ENCODE measurements at regions not wholly inside any gene's neighbourhood (a gene's known extent, or its start where the extent isn't known, plus 50 kb on each side); places are given as distances from the start of the nearest gene placed in this dataset.

- H3K4me3 Mint-ChIP-seq: no peak overlapping the region
- H3K27me3 Mint-ChIP-seq: no peaks in the 10 kb centered on the region
- Histone ChIP-seq H3K9ac (ENCODE audit: low read length) (no peak overlapping the region), H3K4me1 (ENCODE audit: control insufficient read depth in 2 of 2, insufficient read depth in 2 of 2, low read length in 2 of 2) (no peaks in the 10 kb centered on the region), H4K20me1 (ENCODE audit: control insufficient read depth, insufficient read depth, low read length, poor library complexity, severe bottlenecking) (no peaks in the 10 kb centered on the region), H3K79me2 (ENCODE audit: control insufficient read depth, insufficient read depth, low read length) (no peaks in the 10 kb centered on the region), H3K9me3 (ENCODE audit: control extremely low read depth in 1 of 3, control insufficient read depth in 2 of 3, insufficient read depth in 1 of 3, low read length in 2 of 3) (peaks cover 0 to 28% (median 19%) of the 10 kb centered on the region in 3 donors), H2AFZ (ENCODE audit: insufficient read depth, low read depth, low read length, poor library complexity, severe bottlenecking) (no peak overlapping the region), H3K27ac (ENCODE audit: low read length in 2 of 2) (no peak overlapping the region), H3K27me3 (replicated peaks in 1 of 4; ENCODE audit: control extremely low read depth in 1 of 4, control insufficient read depth in 3 of 4, insufficient read depth in 4 of 4, low read length in 3 of 4) (no peaks in the 10 kb centered on the region), H3K4me2 (replicated peaks; ENCODE audit: low read depth, low read length, poor library complexity, severe bottlenecking) (no peak overlapping the region), H3K36me3 (replicated peaks in 1 of 2; ENCODE audit: control extremely low read depth in 1 of 2, control insufficient read depth in 1 of 2, extremely low read depth in 1 of 2, insufficient read depth in 2 of 2, low read length in 1 of 2) (no peaks in the 10 kb centered on the region), H3K4me3 (ENCODE audit: control extremely low read depth in 1 of 5, extremely low read depth in 1 of 5, insufficient read depth in 1 of 5, low read depth in 2 of 5, low read length in 4 of 5) (no peak overlapping the region)
- CTCF ChIA-PET: no interaction called here
- H3K27ac Mint-ChIP-seq: no peak overlapping the region
- POLR2A ChIA-PET: no interaction called here
- intact Hi-C loops (cut with micrococcal nuclease): no loop called here
- no peaks in the 10 kb centered on the region for H3K4me1 Mint-ChIP-seq
- no peak for TF ChIP-seq CTCF (IDR thresholded peaks at IDR 0.05)
- no peak for TF ChIP-seq EZH2 (IDR thresholded peaks at IDR 0.05; ENCODE audit: borderline replicate concordance, insufficient read depth, low read depth, low read length, poor library complexity, severe bottlenecking)
- H3K9me3 Mint-ChIP-seq (ENCODE audit: insufficient read depth): peaks cover 20% of the 10 kb centered on the region
- ATAC-seq (ENCODE audit: low read depth) (no peak), DNase-seq (no peak)
- 88% methylated on average over 2 of the region's 4 CpGs for WGBS (ENCODE audit: insufficient coverage)
These were observed 413.0 kb upstream of the LARGE1 start for GRCh38 chr22:34333285-34333684.

GRCh38 chr22:34334893-34335292 is 414.6 kb upstream of the LARGE1 start:
- H2AFZ ChIP-seq (ENCODE audit: insufficient read depth, low read depth, low read length, poor library complexity, severe bottlenecking): no peak overlapping the region
- Mint-ChIP-seq H3K27me3 (no peaks in the 10 kb centered on the region), H3K4me1 (no peaks in the 10 kb centered on the region), H3K27ac (no peak overlapping the region), H3K4me3 (no peak overlapping the region), H3K9me3 (ENCODE audit: insufficient read depth) (peaks cover 20% of the 10 kb centered on the region)
- no peaks in the 10 kb centered on the region for H3K4me1 ChIP-seq (ENCODE audit: control insufficient read depth in 2 of 2, insufficient read depth in 2 of 2, low read length in 2 of 2)
- CTCF ChIA-PET: interaction anchor here (1.4 kb wide), 1 partner anchor 9 kb away, joined by 3 read pairs; no protein-coding TSS in a partner anchor
- intact Hi-C loops (cut with micrococcal nuclease): no loop called here
- no peak overlapping the region for H3K9ac ChIP-seq (ENCODE audit: low read length)
- H3K27ac ChIP-seq (ENCODE audit: low read length in 2 of 2): no peak overlapping the region
- TF ChIP-seq CTCF (IDR thresholded peaks at IDR 0.05) (no peak), EZH2 (IDR thresholded peaks at IDR 0.05; ENCODE audit: borderline replicate concordance, insufficient read depth, low read depth, low read length, poor library complexity, severe bottlenecking) (no peak)
- no peaks in the 10 kb centered on the region for H3K36me3 ChIP-seq (replicated peaks in 1 of 2; ENCODE audit: control extremely low read depth in 1 of 2, control insufficient read depth in 1 of 2, extremely low read depth in 1 of 2, insufficient read depth in 2 of 2, low read length in 1 of 2)
- H3K4me2 ChIP-seq (replicated peaks; ENCODE audit: low read depth, low read length, poor library complexity, severe bottlenecking): no peak overlapping the region
- H3K9me3 ChIP-seq (ENCODE audit: control extremely low read depth in 1 of 3, control insufficient read depth in 2 of 3, insufficient read depth in 1 of 3, low read length in 2 of 3): peaks cover 0 to 28% (median 19%) of the 10 kb centered on the region in 3 donors
- POLR2A ChIA-PET: no interaction called here
- H3K27me3 ChIP-seq (replicated peaks in 1 of 4; ENCODE audit: control extremely low read depth in 1 of 4, control insufficient read depth in 3 of 4, insufficient read depth in 4 of 4, low read length in 3 of 4): no peaks in the 10 kb centered on the region
- 69% methylated on average over 4 of the region's 5 CpGs for WGBS (ENCODE audit: insufficient coverage)
- ATAC-seq (ENCODE audit: low read depth) (no peak), DNase-seq (no peak)
- H3K4me3 ChIP-seq (ENCODE audit: control extremely low read depth in 1 of 5, extremely low read depth in 1 of 5, insufficient read depth in 1 of 5, low read depth in 2 of 5, low read length in 4 of 5): no peak overlapping the region
- H4K20me1 ChIP-seq (ENCODE audit: control insufficient read depth, insufficient read depth, low read length, poor library complexity, severe bottlenecking): no peaks in the 10 kb centered on the region
- H3K79me2 ChIP-seq (ENCODE audit: control insufficient read depth, insufficient read depth, low read length): no peaks in the 10 kb centered on the region

Measured in B cell (primary cell).